ENCODE measurements at regions not wholly inside any gene's neighbourhood (a gene's known extent, or its start where the extent isn't known, plus 50 kb on each side); places are given as distances from the start of the nearest gene placed in this dataset.

DNA sequence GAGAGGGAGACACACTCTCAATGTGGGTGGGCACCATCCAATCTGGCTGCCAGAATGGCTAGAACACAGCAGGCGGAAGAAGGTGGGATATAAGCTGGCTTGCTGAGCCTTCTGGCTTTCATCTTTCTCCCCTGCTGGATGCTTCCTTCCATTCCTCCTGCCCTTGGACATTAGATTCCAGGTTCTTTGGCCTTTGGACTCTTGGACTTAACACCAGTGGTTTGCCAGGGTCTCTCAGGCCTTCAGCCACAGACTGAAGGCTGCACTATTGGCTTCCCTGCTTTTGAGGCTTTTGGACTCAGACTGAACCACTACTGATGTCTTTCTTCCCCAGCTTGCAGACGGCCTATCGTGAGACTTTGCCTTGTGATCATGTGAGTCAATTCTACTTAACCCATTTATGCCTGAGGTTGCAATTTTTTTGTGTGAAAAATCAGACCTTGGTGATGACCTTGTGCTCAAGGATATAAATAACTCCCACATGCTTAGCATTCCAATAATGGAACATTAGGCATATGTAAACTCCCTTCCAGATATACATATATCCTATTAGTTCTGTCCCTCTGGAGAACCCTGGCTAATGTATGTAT is 56.7 kb upstream of the CD55 start:
- no peak for TF ChIP-seq POLR2A (IDR thresholded peaks at IDR 0.05)
- TF ChIP-seq, protein P1, sequence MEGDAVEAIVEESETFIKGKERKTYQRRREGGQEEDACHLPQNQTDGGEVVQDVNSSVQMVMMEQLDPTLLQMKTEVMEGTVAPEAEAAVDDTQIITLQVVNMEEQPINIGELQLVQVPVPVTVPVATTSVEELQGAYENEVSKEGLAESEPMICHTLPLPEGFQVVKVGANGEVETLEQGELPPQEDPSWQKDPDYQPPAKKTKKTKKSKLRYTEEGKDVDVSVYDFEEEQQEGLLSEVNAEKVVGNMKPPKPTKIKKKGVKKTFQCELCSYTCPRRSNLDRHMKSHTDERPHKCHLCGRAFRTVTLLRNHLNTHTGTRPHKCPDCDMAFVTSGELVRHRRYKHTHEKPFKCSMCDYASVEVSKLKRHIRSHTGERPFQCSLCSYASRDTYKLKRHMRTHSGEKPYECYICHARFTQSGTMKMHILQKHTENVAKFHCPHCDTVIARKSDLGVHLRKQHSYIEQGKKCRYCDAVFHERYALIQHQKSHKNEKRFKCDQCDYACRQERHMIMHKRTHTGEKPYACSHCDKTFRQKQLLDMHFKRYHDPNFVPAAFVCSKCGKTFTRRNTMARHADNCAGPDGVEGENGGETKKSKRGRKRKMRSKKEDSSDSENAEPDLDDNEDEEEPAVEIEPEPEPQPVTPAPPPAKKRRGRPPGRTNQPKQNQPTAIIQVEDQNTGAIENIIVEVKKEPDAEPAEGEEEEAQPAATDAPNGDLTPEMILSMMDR (IDR thresholded peaks at IDR 0.05), result no peak
